Endodermal cell (in vitro differentiated cells): ENCODE measurements at regions not wholly inside any gene's neighbourhood (a gene's known extent, or its start where the extent isn't known, plus 50 kb on each side); places are given as distances from the start of the nearest gene placed in this dataset.

Experiments used
- DNase-seq: peaks from one replicate; pipeline ENCODE4 v3.0.0-alpha.2; 2017
- H3K27ac ChIP-seq: 2 replicates; pipeline ENCODE4 v1.5.1; 2013; ENCODE audit warnings: mild to moderate bottlenecking, low read depth, low read length, moderate library complexity
- H3K27me3 ChIP-seq: 2 replicates; pipeline ENCODE4 v1.6.1; 2013; ENCODE audit warnings: mild to moderate bottlenecking, low read length, moderate library complexity; ENCODE audit not compliant: insufficient read depth, control insufficient read depth, poor library complexity, severe bottlenecking
- H3K36me3 ChIP-seq: 2 replicates; pipeline ENCODE4 v1.7.0; 2013; ENCODE audit warnings: mild to moderate bottlenecking, low read length, moderate library complexity; ENCODE audit not compliant: control insufficient read depth, insufficient read depth
- H3K4me1 ChIP-seq: one replicate; pipeline ENCODE4 v1.7.0; 2013; ENCODE audit warnings: low read length; ENCODE audit not compliant: control insufficient read depth, insufficient read depth
- H3K4me3 ChIP-seq: 2 replicates; pipeline ENCODE4 v1.5.1; 2013; ENCODE audit warnings: mild to moderate bottlenecking, low read length, moderate library complexity
- H3K9ac ChIP-seq: 2 replicates; pipeline ENCODE4 v1.6.1; 2013; ENCODE audit warnings: mild to moderate bottlenecking, low read length, moderate library complexity; ENCODE audit not compliant: poor library complexity, severe bottlenecking; ENCODE audit errors: extremely low read depth
- H3K9me3 ChIP-seq: 2 replicates; pipeline ENCODE4 v1.6.1; 2013; ENCODE audit warnings: mild to moderate bottlenecking, low read length, moderate library complexity; ENCODE audit not compliant: control insufficient read depth
- H3K27ac Mint-ChIP-seq: 2 replicates; pipeline ENCODE4 v1.8.0; 2020; ENCODE audit warnings: mixed read lengths
- H3K27me3 Mint-ChIP-seq: 2 replicates; pipeline ENCODE4 v1.8.0; 2021; ENCODE audit warnings: mild to moderate bottlenecking, mixed read lengths; ENCODE audit not compliant: insufficient read depth
- H3K36me3 Mint-ChIP-seq: 2 replicates; pipeline ENCODE4 v1.8.0; 2020; ENCODE audit warnings: low read depth, mixed read lengths
- H3K4me1 Mint-ChIP-seq: 2 replicates; pipeline ENCODE4 v1.8.0; 2020; ENCODE audit warnings: mixed read lengths
- H3K4me3 Mint-ChIP-seq: 2 replicates; pipeline ENCODE4 v1.8.0; 2020; ENCODE audit warnings: mild to moderate bottlenecking, moderate library complexity, mixed read lengths
- H3K9me3 Mint-ChIP-seq: 2 replicates; pipeline ENCODE4 v1.8.0; 2020; ENCODE audit warnings: mild to moderate bottlenecking, mixed read lengths
- WGBS, 2 experiments: methylation state at CpG; one replicate each; pipeline versions ENCODE4 v1.1.5 to v1.1.7; 2013; ENCODE audit warnings: missing lambda C conversion rate in 2 of 2, mixed read lengths in 1 of 2; ENCODE audit not compliant: insufficient coverage in 1 of 2, insufficient read length in 1 of 2; 5-methylcytosine and 5-hydroxymethylcytosine counted together
- TF ChIP-seq, protein P1 (sequence below): fragments of 200-600 bp; sonication (generic); conservative IDR thresholded peaks from 2 replicates; pipeline ENCODE4 v1.5.0; 2021; ENCODE audit warnings: antibody characterized with exemption, mild to moderate bottlenecking

- no peaks in the 10 kb centered on the region for H3K9me3 ChIP-seq
- TF ChIP-seq, protein P1, sequence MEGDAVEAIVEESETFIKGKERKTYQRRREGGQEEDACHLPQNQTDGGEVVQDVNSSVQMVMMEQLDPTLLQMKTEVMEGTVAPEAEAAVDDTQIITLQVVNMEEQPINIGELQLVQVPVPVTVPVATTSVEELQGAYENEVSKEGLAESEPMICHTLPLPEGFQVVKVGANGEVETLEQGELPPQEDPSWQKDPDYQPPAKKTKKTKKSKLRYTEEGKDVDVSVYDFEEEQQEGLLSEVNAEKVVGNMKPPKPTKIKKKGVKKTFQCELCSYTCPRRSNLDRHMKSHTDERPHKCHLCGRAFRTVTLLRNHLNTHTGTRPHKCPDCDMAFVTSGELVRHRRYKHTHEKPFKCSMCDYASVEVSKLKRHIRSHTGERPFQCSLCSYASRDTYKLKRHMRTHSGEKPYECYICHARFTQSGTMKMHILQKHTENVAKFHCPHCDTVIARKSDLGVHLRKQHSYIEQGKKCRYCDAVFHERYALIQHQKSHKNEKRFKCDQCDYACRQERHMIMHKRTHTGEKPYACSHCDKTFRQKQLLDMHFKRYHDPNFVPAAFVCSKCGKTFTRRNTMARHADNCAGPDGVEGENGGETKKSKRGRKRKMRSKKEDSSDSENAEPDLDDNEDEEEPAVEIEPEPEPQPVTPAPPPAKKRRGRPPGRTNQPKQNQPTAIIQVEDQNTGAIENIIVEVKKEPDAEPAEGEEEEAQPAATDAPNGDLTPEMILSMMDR, result no peak
- H3K27me3 Mint-ChIP-seq, result peaks cover 15% of the 10 kb centered on the region
- no peaks in the 10 kb centered on the region for H3K36me3 ChIP-seq
- H3K27ac Mint-ChIP-seq, result no peak overlapping the region
- no peaks in the 10 kb centered on the region for H3K36me3 Mint-ChIP-seq
- H3K4me3 Mint-ChIP-seq, result no peak overlapping the region
- H3K27me3 ChIP-seq, result peaks cover 14% of the 10 kb centered on the region
- no peaks in the 10 kb centered on the region for H3K9me3 Mint-ChIP-seq
- no peak for DNase-seq
- H3K9ac ChIP-seq, result no peak overlapping the region
- H3K4me1 Mint-ChIP-seq, result peaks cover 2% of the 10 kb centered on the region
- no peak overlapping the region for H3K4me3 ChIP-seq
- no peaks in the 10 kb centered on the region for H3K4me1 ChIP-seq
- WGBS, 2 experiments, result 90 to 100% methylated on average over 1 of the region's 1 CpG
- H3K27ac ChIP-seq, result no peak overlapping the region
Observed at GRCh38 chr13:75225288-75226032, 256.5 kb downstream of the TBC1D4 start.

GRCh38 chr13:75224053-75224742 lies 257.8 kb downstream of the TBC1D4 start:
- WGBS, 2 experiments, result 94 to 97% methylated on average over 2 to 6 of the region's 6 CpGs
- peaks cover 21% of the 10 kb centered on the region for H3K27me3 ChIP-seq
- H3K4me3 ChIP-seq, result no peak overlapping the region
- peaks cover 7% of the 10 kb centered on the region for H3K4me1 Mint-ChIP-seq
- peaks cover 25% of the 10 kb centered on the region for H3K27me3 Mint-ChIP-seq
- H3K9me3 Mint-ChIP-seq, result no peaks in the 10 kb centered on the region
- H3K36me3 ChIP-seq, result no peaks in the 10 kb centered on the region
- H3K27ac ChIP-seq, result no peak overlapping the region
- H3K9ac ChIP-seq, result no peak overlapping the region
- H3K4me3 Mint-ChIP-seq, result no peak overlapping the region
- TF ChIP-seq, protein P1, result no peak
- H3K9me3 ChIP-seq, result no peaks in the 10 kb centered on the region
- H3K4me1 ChIP-seq, result no peaks in the 10 kb centered on the region
- DNase-seq, result no peak
- H3K27ac Mint-ChIP-seq, result no peak overlapping the region
- no peaks in the 10 kb centered on the region for H3K36me3 Mint-ChIP-seq

GRCh38 chr13:75222031-75222430 lies 259.9 kb downstream of the TBC1D4 start:
- peaks cover 24% of the 10 kb centered on the region for H3K27me3 ChIP-seq
- H3K9ac ChIP-seq, result no peak overlapping the region
- Mint-ChIP-seq H3K4me1 (peaks cover 5% of the 10 kb centered on the region), H3K27me3 (peaks cover 27% of the 10 kb centered on the region), H3K27ac (no peak overlapping the region), H3K36me3 (no peaks in the 10 kb centered on the region), H3K4me3 (no peak overlapping the region), H3K9me3 (no peaks in the 10 kb centered on the region)
- H3K4me3 ChIP-seq, result no peak overlapping the region
- no peaks in the 10 kb centered on the region for H3K4me1 ChIP-seq
- no peak overlapping the region for H3K27ac ChIP-seq
- DNase-seq, result no peak
- TF ChIP-seq, protein P1, result no peak
- no peaks in the 10 kb centered on the region for H3K9me3 ChIP-seq
- H3K36me3 ChIP-seq, result no peaks in the 10 kb centered on the region
- 89 to 100% methylated on average over 1 of the region's 1 CpG for WGBS, 2 experiments
